ENCODE measurements at regions not wholly inside any gene's neighbourhood (a gene's known extent, or its start where the extent isn't known, plus 50 kb on each side); places are given as distances from the start of the nearest gene placed in this dataset.
A peak's percentile ranks its signal among the peaks of the same experiment; 100 is the strongest.

- DNase-seq: no peak
Measured at GRCh38 chr11:134679592-134679991, 267.6 kb upstream of the B3GAT1 start.

- no peak for DNase-seq
Measured at GRCh38 chr11:134678744-134679143, 266.7 kb upstream of the B3GAT1 start.

DNA sequence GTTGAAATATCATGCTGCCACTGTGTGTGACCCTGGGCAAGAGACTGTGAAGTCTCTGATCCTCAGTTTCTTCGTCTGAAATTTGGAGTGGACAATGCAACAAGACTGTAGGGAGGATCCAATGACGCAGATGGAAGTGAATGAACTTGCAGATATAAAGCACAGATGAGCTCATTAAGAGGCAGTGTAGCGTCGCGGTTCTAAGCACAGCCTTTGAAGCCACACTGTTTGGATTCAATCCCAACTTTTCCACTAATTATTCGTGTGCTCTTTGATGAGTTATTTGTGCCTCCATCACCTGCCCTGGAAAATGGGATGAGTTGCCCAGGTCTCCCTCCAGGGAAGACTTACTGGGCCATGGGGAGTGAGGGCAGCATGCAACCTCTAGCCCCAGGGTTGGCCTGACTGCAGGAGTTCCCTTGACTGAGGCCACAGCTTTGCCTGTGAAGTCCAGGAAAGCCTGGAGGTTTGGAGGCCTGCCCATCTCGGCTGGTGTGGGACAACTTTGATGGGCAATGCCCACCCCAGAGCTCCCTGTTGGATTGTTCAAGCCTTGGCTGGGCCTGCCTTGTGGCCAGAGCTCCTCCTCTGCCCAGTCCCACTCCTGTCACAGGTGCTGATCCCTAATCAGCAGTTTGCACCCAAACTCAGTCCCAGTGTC is 266.0 kb upstream of the B3GAT1 start:
- DNase-seq: no peak

- no peak for DNase-seq
Measured at GRCh38 chr11:134677397-134677822, 265.4 kb upstream of the B3GAT1 start.

DNA sequence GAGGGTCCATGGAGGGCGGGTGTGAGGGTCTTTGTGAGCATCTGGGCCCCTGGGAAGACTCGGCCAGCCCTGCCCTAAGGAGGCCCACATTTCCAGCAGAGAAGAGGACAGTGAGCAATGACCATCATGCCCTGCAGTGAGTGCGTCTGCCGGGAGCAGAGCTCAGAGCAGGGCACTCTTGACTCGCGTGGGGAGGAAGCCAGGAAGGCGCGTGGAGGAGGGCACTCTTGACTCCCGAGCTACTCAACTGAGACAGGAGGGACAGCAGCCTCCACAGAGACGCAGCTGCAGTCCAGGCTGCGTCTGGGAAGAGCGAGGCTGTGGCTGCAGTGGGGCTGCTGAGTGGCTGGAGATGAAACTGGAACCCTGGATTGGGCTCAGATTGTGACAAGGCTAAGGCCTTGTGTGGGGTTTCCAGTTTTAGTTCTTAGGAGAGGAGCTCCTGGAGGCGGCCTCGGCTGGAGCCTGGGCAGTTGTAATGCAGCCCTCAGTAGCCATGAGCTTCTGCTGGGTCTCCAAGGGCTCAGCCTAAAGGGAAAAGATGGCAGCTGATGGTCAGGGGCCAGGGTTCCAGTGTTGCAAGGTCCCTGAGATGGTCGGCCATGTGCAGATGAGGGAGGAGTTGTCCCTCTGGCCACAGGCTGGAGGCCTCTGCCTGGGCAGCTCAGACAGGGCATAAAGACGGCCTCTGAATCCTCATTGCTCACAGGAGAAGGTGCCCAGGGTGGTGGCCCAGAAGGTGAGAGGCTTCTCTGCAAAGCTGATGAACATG is 264.7 kb upstream of the B3GAT1 start:
- DNase-seq: no peak

DNA sequence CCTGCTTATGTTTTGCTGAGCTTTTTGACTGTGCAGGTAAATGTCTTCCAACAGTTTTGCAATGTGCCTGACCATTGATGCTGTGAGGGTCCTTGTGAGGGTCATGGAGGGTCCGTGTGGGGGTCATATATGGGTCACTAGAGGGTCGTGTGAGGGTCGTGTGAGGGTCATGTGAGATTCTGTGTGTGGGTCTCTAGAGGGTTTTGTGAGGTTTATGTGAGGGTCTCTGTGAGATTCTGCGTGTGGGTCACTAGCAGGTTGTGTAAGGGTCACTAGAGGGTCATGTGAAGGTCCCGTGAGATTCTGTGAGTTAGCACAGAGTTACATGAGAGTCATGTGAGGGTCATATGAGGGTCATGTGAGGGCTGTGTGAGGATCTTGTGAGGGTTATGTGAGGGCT is 263.9 kb upstream of the B3GAT1 start:
- no peak for DNase-seq

GRCh38 chr11:134674974-134675373 is 262.9 kb upstream of the B3GAT1 start:
- DNase-seq: no peak

DNA sequence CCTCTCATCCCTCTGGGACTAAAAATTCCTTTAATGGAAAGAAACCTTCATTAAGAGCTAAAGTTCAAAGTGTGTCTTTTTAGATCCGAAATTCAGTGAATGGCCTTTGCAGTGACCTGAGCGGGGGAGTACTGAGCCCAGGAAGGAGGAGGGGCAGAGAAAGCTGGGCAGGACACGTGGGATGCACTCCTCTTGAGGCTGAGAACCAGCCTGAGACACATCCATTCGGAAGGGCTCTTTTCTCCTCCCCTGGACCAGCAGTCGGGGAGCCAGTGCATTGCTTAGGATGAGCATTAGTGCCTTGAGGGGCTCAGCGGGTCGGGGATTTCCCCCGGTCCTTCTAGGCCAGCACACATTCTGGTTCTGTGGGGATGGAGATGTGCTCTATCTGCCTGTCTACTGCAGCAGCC is 258.9 kb upstream of the B3GAT1 start:
- no peak for DNase-seq

- DNase-seq: no peak
Measured at GRCh38 chr11:134670247-134670782, 258.3 kb upstream of the B3GAT1 start.

GRCh38 chr11:134669796-134670195 is 257.8 kb upstream of the B3GAT1 start:
- DNase-seq: no peak

DNA sequence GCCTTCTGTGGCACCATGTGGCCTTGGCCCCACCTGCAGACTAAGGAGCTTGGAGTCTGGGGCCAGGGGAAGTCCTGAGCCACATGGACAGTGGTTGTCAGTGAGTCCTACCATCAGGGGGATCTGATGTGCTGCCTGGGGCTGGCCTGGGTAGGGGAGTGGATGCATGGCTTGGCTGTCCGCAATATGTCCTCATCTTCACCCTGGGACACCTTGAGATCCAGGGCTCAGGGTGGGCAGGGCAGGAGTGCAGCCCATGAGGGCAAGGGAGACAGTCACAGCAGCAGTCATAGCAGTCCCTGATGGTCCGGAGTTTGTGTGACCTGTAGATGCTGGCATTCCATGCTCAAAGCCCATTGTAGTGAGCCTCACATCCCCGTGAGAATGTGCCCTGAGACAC is 256.8 kb upstream of the B3GAT1 start:
- no peak for DNase-seq

- DNase-seq: no peak
Measured at GRCh38 chr11:134668076-134668475, 256.0 kb upstream of the B3GAT1 start.

- DNase-seq: peak; percentile 44
Measured at GRCh38 chr11:134667505-134667904, 255.5 kb upstream of the B3GAT1 start.

- no peak for DNase-seq
Measured at GRCh38 chr11:134667175-134667500, 255.1 kb upstream of the B3GAT1 start.

DNA sequence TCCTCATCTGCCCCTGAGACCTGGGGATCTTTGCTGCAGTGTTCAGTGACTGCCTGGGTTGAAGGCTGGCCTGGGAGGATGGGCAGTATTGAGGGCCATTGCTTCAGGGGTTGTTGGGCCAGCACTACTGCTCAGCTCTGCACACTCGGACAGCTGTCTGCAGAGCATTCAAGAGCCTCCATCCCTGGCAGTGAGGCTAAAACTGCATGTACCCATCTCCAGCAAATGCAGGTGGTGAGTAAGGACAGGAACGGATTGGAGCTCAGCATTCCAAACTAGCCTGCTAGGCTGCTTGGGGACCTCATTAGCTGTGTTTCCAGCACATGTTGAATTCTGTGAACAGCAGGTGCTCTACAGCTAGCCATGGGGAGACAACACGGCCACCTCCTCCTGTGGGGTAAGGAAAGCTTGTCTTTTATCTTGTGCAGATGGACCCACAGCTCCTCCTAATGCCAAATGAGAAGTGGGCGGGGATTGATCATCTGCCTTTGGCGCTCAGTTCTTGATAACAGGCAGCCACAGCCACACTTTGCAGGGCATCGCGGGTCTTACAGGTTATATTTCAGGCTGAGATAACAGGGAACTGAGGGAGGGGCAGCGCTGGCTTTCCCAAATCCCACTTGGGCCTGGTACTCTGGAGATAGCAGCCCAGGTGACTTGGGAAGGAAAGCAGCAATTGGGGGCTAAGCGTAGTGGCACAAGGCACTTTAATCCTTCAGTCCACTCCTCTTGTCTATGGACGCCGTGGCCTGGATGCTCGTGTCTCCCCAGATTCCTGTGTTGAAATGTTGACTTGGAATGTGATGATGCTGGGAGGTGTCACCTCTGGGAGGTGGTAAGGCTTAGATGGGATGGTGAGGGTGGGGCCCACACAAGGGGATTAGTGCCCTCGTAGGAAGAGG is 254.5 kb upstream of the B3GAT1 start:
- DNase-seq: peak; percentile 19

GRCh38 chr11:134665571-134666270 is 253.7 kb upstream of the B3GAT1 start:
- peak; percentile 48 for DNase-seq

GRCh38 chr11:134665188-134665535 is 253.1 kb upstream of the B3GAT1 start:
- peak; percentile 42 for DNase-seq

DNA sequence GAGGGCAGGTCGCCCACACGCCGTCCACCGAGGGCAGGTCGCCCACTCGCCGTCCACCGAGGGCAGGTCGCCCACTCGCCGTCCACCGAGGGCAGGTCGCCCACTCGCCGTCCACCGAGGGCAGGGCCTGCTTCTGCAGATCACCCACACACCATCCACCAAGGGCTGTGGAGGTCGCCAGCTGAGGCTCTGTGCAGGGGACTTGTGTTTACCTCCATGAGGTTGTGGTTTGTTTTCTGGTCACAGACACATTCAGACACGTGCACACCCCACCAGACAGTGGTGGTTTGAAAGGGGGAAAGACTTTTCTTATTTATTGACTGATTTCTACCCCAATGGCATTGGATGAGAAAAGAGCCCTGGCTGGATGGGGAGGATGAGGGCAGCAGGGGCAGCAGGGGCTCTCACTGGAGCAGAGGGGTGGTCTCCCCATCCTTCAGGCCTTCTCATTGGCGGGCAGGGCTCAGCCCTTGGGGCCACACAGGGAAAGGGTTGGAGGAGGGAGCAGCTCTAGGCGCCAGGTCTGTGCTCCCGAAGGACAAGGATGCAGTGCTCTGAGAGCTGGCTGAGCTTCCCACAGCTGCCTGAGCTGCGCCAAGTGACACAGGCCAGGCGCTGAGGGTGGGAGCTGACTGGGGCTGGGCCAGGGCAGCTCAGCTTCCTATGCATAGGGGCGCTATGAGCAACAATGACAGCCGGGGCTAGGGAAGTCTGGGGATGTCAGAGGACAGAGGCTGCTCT is 252.6 kb upstream of the B3GAT1 start:
- DNase-seq: no peak

GRCh38 chr11:134663506-134664313 is 251.7 kb upstream of the B3GAT1 start:
- DNase-seq: peak; percentile 40

GRCh38 chr11:134662629-134663360 is 250.8 kb upstream of the B3GAT1 start:
- DNase-seq: peak; percentile 33
